H9 (cell line): ENCODE measurements at regions not wholly inside any gene's neighbourhood (a gene's known extent, or its start where the extent isn't known, plus 50 kb on each side); places are given as distances from the start of the nearest gene placed in this dataset.

Source experiments
- DNase-seq: peaks from one replicate; pipeline ENCODE4 v3.0.0-alpha.2; 2017
- H2AFZ ChIP-seq: one replicate; pipeline ENCODE4 v1.6.1; 2013; ENCODE audit warnings: mild to moderate bottlenecking, low read length, control low read depth, moderate library complexity
- H2AK5ac ChIP-seq: 2 replicates; pipeline ENCODE4 v1.6.1; 2013; ENCODE audit warnings: low read length, control low read depth, mixed read lengths; ENCODE audit not compliant: insufficient read length
- H2BK120ac ChIP-seq: one replicate; pipeline ENCODE4 v1.6.1; 2013; ENCODE audit warnings: low read depth, mild to moderate bottlenecking, low read length, control low read depth, inconsistent platforms; ENCODE audit not compliant: poor library complexity, severe bottlenecking
- H2BK12ac ChIP-seq: 2 replicates; pipeline ENCODE4 v1.6.1; 2013; ENCODE audit warnings: low read length, control low read depth, mixed read lengths, low read depth; ENCODE audit not compliant: insufficient read length
- H2BK15ac ChIP-seq: 2 replicates; pipeline ENCODE4 v1.6.1; 2013; ENCODE audit warnings: low read depth, low read length, control low read depth
- H2BK20ac ChIP-seq: one replicate; pipeline ENCODE4 v1.6.1; 2013; ENCODE audit warnings: low read depth, mild to moderate bottlenecking, low read length, control low read depth, inconsistent platforms; ENCODE audit not compliant: poor library complexity, severe bottlenecking
- H2BK5ac ChIP-seq: 2 replicates; pipeline ENCODE4 v1.6.1; 2013; ENCODE audit warnings: low read length, control low read depth, mixed read lengths; ENCODE audit not compliant: insufficient read length
- H3K14ac ChIP-seq: 2 replicates; pipeline ENCODE4 v1.6.1; 2013; ENCODE audit warnings: low read length, control low read depth; ENCODE audit not compliant: insufficient read depth
- H3K18ac ChIP-seq: 2 replicates; pipeline ENCODE4 v1.6.1; 2013; ENCODE audit warnings: low read depth, mild to moderate bottlenecking, mixed read lengths, low read length, control low read depth; ENCODE audit not compliant: insufficient read length
- H3K23ac ChIP-seq: 2 replicates; pipeline ENCODE4 v1.6.1; 2013; ENCODE audit warnings: low read length, control low read depth, mixed read lengths, low read depth; ENCODE audit not compliant: insufficient read length
- H3K23me2 ChIP-seq: 2 replicates; pipeline ENCODE4 v1.6.1; 2013; ENCODE audit warnings: low read depth, mild to moderate bottlenecking, mixed read lengths, low read length, control low read depth; ENCODE audit not compliant: insufficient read length, poor library complexity, severe bottlenecking
- H3K27ac ChIP-seq: 2 replicates; pipeline ENCODE4 v1.5.1; 2013; ENCODE audit warnings: low read length, control low read depth, mixed read lengths, low read depth; ENCODE audit not compliant: insufficient read length
- H3K27me3 ChIP-seq: 2 replicates; pipeline ENCODE4 v1.6.1; 2013; ENCODE audit warnings: low read length, control low read depth, inconsistent platforms; ENCODE audit not compliant: insufficient read depth
- H3K4ac ChIP-seq: 2 replicates; pipeline ENCODE4 v1.6.1; 2013; ENCODE audit warnings: low read depth, mild to moderate bottlenecking, control low read depth, inconsistent platforms, low read length, moderate library complexity
- H3K4me1 ChIP-seq: 2 replicates; pipeline ENCODE4 v1.6.1; 2013; ENCODE audit warnings: low read length, control low read depth, inconsistent platforms; ENCODE audit not compliant: insufficient read depth
- H3K4me2 ChIP-seq: 2 replicates; pipeline ENCODE4 v1.6.1; 2013; ENCODE audit warnings: low read length, control low read depth, mixed read lengths; ENCODE audit not compliant: insufficient read length, insufficient read depth
- H3K56ac ChIP-seq: 2 replicates; pipeline ENCODE4 v1.6.1; 2013; ENCODE audit warnings: low read depth, mild to moderate bottlenecking, mixed read lengths, low read length, control low read depth; ENCODE audit not compliant: insufficient read length
- H3K79me1 ChIP-seq: 2 replicates; pipeline ENCODE4 v1.6.1; 2013; ENCODE audit warnings: low read depth, mild to moderate bottlenecking, moderate library complexity, low read length, control low read depth, inconsistent platforms; ENCODE audit not compliant: insufficient read depth, poor library complexity, severe bottlenecking
- H3K79me2 ChIP-seq: 2 replicates; pipeline ENCODE4 v1.6.1; 2013; ENCODE audit warnings: low read length, control low read depth, inconsistent platforms; ENCODE audit not compliant: insufficient read depth
- H3K9ac ChIP-seq: 2 replicates; pipeline ENCODE4 v1.6.1; 2013; ENCODE audit warnings: low read length, control low read depth, mixed read lengths; ENCODE audit not compliant: insufficient read length; ENCODE audit errors: extremely low read depth
- H3K9me3 ChIP-seq: one replicate; pipeline ENCODE4 v1.6.1; 2013; ENCODE audit warnings: low read depth, low read length, inconsistent platforms; ENCODE audit not compliant: control insufficient read depth
- H3T11ph ChIP-seq: one replicate; pipeline ENCODE4 v1.6.1; 2013; ENCODE audit warnings: mild to moderate bottlenecking, low read length, control low read depth, inconsistent platforms
- H4K20me1 ChIP-seq: one replicate; pipeline ENCODE4 v1.6.1; 2013; ENCODE audit not compliant: control insufficient read depth, insufficient read length, insufficient read depth
- H4K5ac ChIP-seq: 2 replicates; pipeline ENCODE4 v1.6.1; 2013; ENCODE audit warnings: low read depth, mild to moderate bottlenecking, mixed read lengths, low read length, control low read depth; ENCODE audit not compliant: insufficient read length
- H4K8ac ChIP-seq: replicated peaks from 2 replicates; pipeline ENCODE4 v1.6.1; 2013; ENCODE audit warnings: low read length, control low read depth, mixed read lengths, low read depth; ENCODE audit not compliant: insufficient read length
- H4K91ac ChIP-seq: 2 replicates; pipeline ENCODE4 v1.6.1; 2013; ENCODE audit warnings: low read depth, mild to moderate bottlenecking, moderate library complexity, mixed read lengths, low read length, control low read depth; ENCODE audit not compliant: insufficient read length
- H3K27ac Mint-ChIP-seq, 3 experiments: 2 replicates in 2 of 3; 3 replicates in 1 of 3; pipeline ENCODE4 v1.8.0; 2020 to 2021; ENCODE audit warnings: mixed read lengths in 3 of 3, mild to moderate bottlenecking in 1 of 3, moderate library complexity in 1 of 3
- H3K27me3 Mint-ChIP-seq: 2 replicates; pipeline ENCODE4 v1.8.0; 2021; ENCODE audit warnings: low read depth, mild to moderate bottlenecking, moderate library complexity, mixed read lengths
- H3K36me3 Mint-ChIP-seq, 3 experiments: 2 replicates in 2 of 3; 3 replicates in 1 of 3; pipeline ENCODE4 v1.8.0; 2020 to 2021; ENCODE audit warnings: low read depth in 3 of 3, mixed read lengths in 3 of 3; ENCODE audit not compliant: insufficient read depth in 1 of 3
- H3K4me1 Mint-ChIP-seq, 2 experiments: 2 replicates each; pipeline ENCODE4 v1.8.0; 2020; ENCODE audit warnings: mixed read lengths in 2 of 2
- H3K4me3 Mint-ChIP-seq, 2 experiments: 2 replicates in 1 of 2; 3 replicates in 1 of 2; pipeline ENCODE4 v1.8.0; 2020 to 2021; ENCODE audit warnings: mild to moderate bottlenecking in 2 of 2, mixed read lengths in 2 of 2, moderate library complexity in 1 of 2
- H3K9me3 Mint-ChIP-seq, 2 experiments: 2 replicates in 1 of 2; 3 replicates in 1 of 2; pipeline ENCODE4 v1.8.0; 2020; ENCODE audit warnings: mild to moderate bottlenecking in 2 of 2, mixed read lengths in 2 of 2, moderate library complexity in 1 of 2
- WGBS: extraction: QIAGEN DNeasy Blood & Tissue Kit; methylation state at CpG from one replicate; pipeline ENCODE4 v1.1.7; 2013; ENCODE audit warnings: missing lambda C conversion rate, low lambda C conversion rate, mixed read lengths; ENCODE audit not compliant: insufficient read length; ENCODE audit errors: extremely low coverage; 5-methylcytosine and 5-hydroxymethylcytosine counted together
- TF ChIP-seq, protein P1 (sequence below): fragments of 200-600 bp; sonication (generic); conservative IDR thresholded peaks from 3 replicates; pipeline ENCODE4 v1.8.0; 2021; ENCODE audit warnings: antibody characterized with exemption, mild to moderate bottlenecking

DNA sequence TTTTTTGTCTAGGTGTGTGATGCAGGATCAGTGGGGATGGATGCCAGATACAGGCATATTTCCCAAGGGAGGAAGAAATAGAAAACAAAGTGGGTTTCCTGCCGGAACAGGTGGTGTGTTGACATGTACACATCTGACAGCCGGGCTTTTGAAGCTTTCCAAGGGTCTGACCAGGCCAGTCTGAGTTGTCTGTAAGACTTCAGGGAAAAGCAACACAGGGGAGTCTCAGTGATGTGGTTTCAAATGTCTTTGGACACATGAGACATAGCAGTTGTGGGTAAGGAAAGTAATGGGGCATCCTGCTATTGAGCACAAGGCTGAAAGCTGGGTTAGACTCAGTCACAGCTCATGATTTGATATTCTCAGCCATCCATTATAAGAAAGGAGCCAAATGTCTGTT lies 274.9 kb downstream of the PIK3R1 start:
- no peak overlapping the region for H2BK20ac ChIP-seq
- Mint-ChIP-seq H3K36me3 (peaks cover 8 to 30% (median 14%) of the 10 kb centered on the region in 3 experiments), H3K4me3 (no peak overlapping the region), H3K4me1 (peaks cover 13 to 15% of the 10 kb centered on the region in 2 experiments), H3K9me3 (peaks cover 13 to 24% of the 10 kb centered on the region in 2 experiments; a peak in 4 of 5 replicates), H3K27me3 (no peaks in the 10 kb centered on the region), H3K27ac (no peak overlapping the region)
- H3K9ac ChIP-seq = no peak overlapping the region
- H3K4me1 ChIP-seq = no peaks in the 10 kb centered on the region
- H3K56ac ChIP-seq = no peak overlapping the region
- H3K79me1 ChIP-seq = no peaks in the 10 kb centered on the region
- no peaks in the 10 kb centered on the region for H4K20me1 ChIP-seq
- H3K27ac ChIP-seq = no peak overlapping the region
- H3K9me3 ChIP-seq = no peaks in the 10 kb centered on the region
- no CpG with 5 or more reads among the region's 2 CpGs for WGBS
- DNase-seq = no peak
- H2BK15ac ChIP-seq = no peak overlapping the region
- H3K79me2 ChIP-seq = no peaks in the 10 kb centered on the region
- H2BK120ac ChIP-seq = no peak overlapping the region
- H2AFZ ChIP-seq = no peak overlapping the region
- no peak overlapping the region for H3T11ph ChIP-seq
- no peak overlapping the region for H4K8ac ChIP-seq
- no peak overlapping the region for H4K5ac ChIP-seq
- no peak overlapping the region for H2BK12ac ChIP-seq
- TF ChIP-seq, protein P1, sequence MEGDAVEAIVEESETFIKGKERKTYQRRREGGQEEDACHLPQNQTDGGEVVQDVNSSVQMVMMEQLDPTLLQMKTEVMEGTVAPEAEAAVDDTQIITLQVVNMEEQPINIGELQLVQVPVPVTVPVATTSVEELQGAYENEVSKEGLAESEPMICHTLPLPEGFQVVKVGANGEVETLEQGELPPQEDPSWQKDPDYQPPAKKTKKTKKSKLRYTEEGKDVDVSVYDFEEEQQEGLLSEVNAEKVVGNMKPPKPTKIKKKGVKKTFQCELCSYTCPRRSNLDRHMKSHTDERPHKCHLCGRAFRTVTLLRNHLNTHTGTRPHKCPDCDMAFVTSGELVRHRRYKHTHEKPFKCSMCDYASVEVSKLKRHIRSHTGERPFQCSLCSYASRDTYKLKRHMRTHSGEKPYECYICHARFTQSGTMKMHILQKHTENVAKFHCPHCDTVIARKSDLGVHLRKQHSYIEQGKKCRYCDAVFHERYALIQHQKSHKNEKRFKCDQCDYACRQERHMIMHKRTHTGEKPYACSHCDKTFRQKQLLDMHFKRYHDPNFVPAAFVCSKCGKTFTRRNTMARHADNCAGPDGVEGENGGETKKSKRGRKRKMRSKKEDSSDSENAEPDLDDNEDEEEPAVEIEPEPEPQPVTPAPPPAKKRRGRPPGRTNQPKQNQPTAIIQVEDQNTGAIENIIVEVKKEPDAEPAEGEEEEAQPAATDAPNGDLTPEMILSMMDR = no peak
- H3K4ac ChIP-seq = no peak overlapping the region
- H3K23ac ChIP-seq = no peak overlapping the region
- no peak overlapping the region for H2AK5ac ChIP-seq
- no peak overlapping the region for H3K4me2 ChIP-seq
- no peak overlapping the region for H2BK5ac ChIP-seq
- H3K27me3 ChIP-seq = no peaks in the 10 kb centered on the region
- H3K18ac ChIP-seq = no peak overlapping the region
- no peak overlapping the region for H4K91ac ChIP-seq
- H3K14ac ChIP-seq = no peak overlapping the region
- no peaks in the 10 kb centered on the region for H3K23me2 ChIP-seq
